Peyer's patch (tissue), 4 donors: ENCODE measurements at regions not wholly inside any gene's neighbourhood (a gene's known extent, or its start where the extent isn't known, plus 50 kb on each side); places are given as distances from the start of the nearest gene placed in this dataset.

Source experiments
- POLR2A ChIP-seq, 2 donors: fragments of 450-650 bp; IDR thresholded peaks; one replicate each; pipeline ENCODE4 v1.5.1; 2017; ENCODE audit warnings: antibody characterized with exemption in 2 of 2, mild to moderate bottlenecking in 2 of 2, moderate library complexity in 2 of 2
- TF ChIP-seq, protein P1 (sequence below), 6 experiments: fragments of 450-650 bp in 4 of 6; fragments of 200-600 bp in 2 of 6; sonication (generic) in 1 of 6; IDR thresholded peaks; one replicate each; pipeline ENCODE4 v1.5.1; 2017 to 2019; ENCODE audit warnings: antibody characterized with exemption in 6 of 6, mild to moderate bottlenecking in 3 of 6, moderate library complexity in 1 of 6

- TF ChIP-seq, protein P1, sequence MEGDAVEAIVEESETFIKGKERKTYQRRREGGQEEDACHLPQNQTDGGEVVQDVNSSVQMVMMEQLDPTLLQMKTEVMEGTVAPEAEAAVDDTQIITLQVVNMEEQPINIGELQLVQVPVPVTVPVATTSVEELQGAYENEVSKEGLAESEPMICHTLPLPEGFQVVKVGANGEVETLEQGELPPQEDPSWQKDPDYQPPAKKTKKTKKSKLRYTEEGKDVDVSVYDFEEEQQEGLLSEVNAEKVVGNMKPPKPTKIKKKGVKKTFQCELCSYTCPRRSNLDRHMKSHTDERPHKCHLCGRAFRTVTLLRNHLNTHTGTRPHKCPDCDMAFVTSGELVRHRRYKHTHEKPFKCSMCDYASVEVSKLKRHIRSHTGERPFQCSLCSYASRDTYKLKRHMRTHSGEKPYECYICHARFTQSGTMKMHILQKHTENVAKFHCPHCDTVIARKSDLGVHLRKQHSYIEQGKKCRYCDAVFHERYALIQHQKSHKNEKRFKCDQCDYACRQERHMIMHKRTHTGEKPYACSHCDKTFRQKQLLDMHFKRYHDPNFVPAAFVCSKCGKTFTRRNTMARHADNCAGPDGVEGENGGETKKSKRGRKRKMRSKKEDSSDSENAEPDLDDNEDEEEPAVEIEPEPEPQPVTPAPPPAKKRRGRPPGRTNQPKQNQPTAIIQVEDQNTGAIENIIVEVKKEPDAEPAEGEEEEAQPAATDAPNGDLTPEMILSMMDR (IDR thresholded peaks at IDR 0.05): no peak
- TF ChIP-seq POLR2A (IDR thresholded peaks at IDR 0.05): no peak
Measured at GRCh38 chr7:84317536-84317935, 122.9 kb upstream of the SEMA3A start.
